Common myeloid progenitor, CD34-positive (primary cell): ENCODE measurements at regions not wholly inside any gene's neighbourhood (a gene's known extent, or its start where the extent isn't known, plus 50 kb on each side); places are given as distances from the start of the nearest gene placed in this dataset.

Source experiments
- CTCF ChIA-PET: fragments of 350-600 bp; sonication (Branson Sonifier 250); formaldehyde crosslinking; loops from one replicate; lab custom pipeline; 2021; ENCODE audit warnings: antibody characterized with exemption; lab: Charles Lee
- POLR2A ChIA-PET: fragments of 350-600 bp; sonication (Branson Sonifier 250); formaldehyde crosslinking; loops from one replicate; lab custom pipeline; 2021; ENCODE audit warnings: antibody characterized with exemption; lab: Charles Lee
- DNase-seq, 3 donors: peaks; one replicate each; pipeline versions ENCODE4 v3.0.0 to v3.0.0-alpha.2; 2013
- H3K27ac ChIP-seq, 2 experiments: 1 replicate in 1 of 2; 2 replicates in 1 of 2; pipeline ENCODE4 v1.7.0; 2013; ENCODE audit warnings: inconsistent platforms in 2 of 2, low read length in 2 of 2, mild to moderate bottlenecking in 2 of 2, low read depth in 1 of 2, moderate library complexity in 1 of 2; ENCODE audit not compliant: severe bottlenecking in 2 of 2, insufficient read depth in 1 of 2, poor library complexity in 1 of 2
- H3K27me3 ChIP-seq, 5 experiments: replicated peaks in 2 of 5; 1 replicate in 3 of 5; 2 replicates in 2 of 5; pipeline versions ENCODE4 v1.6.1 to v1.7.0; 2013; ENCODE audit warnings: low read length in 4 of 5, mild to moderate bottlenecking in 2 of 5, moderate library complexity in 2 of 5, inconsistent platforms in 1 of 5; ENCODE audit not compliant: insufficient read depth in 5 of 5, control insufficient read depth in 4 of 5
- H3K36me3 ChIP-seq, 4 experiments: 1 replicate in 2 of 4; 2 replicates in 2 of 4; pipeline versions ENCODE4 v1.6.1 to v1.7.0; 2013; ENCODE audit warnings: low read length in 3 of 4, control low read depth in 1 of 4, mild to moderate bottlenecking in 1 of 4; ENCODE audit not compliant: control insufficient read depth in 4 of 4, insufficient read depth in 4 of 4
- H3K4me1 ChIP-seq, 4 experiments: 1 replicate in 3 of 4; 2 replicates in 1 of 4; pipeline versions ENCODE4 v1.6.1 to v1.7.1; 2013; ENCODE audit warnings: low read length in 3 of 4, mild to moderate bottlenecking in 3 of 4, control low read depth in 1 of 4, inconsistent platforms in 1 of 4, moderate library complexity in 1 of 4; ENCODE audit not compliant: control insufficient read depth in 4 of 4, insufficient read depth in 4 of 4; ENCODE audit errors: control extremely low read depth in 1 of 4
- H3K4me3 ChIP-seq, 7 experiments: 1 replicate in 4 of 7; 2 replicates in 3 of 7; pipeline versions ENCODE4 v1.5.1 to v1.7.0; 2013; ENCODE audit warnings: mild to moderate bottlenecking in 7 of 7, low read length in 6 of 7, moderate library complexity in 6 of 7, inconsistent platforms in 2 of 7, low read depth in 2 of 7, control low read depth in 1 of 7; ENCODE audit not compliant: insufficient read depth in 4 of 7, control insufficient read depth in 1 of 7; ENCODE audit errors: extremely low read depth in 1 of 7
- H3K9me3 ChIP-seq, 5 experiments: 1 replicate in 4 of 5; 2 replicates in 1 of 5; pipeline versions ENCODE4 v1.6.1 to v1.7.1; 2013; ENCODE audit warnings: low read length in 4 of 5, mild to moderate bottlenecking in 2 of 5, inconsistent platforms in 1 of 5, low read depth in 1 of 5, moderate library complexity in 1 of 5; ENCODE audit not compliant: control insufficient read depth in 4 of 5, insufficient read depth in 2 of 5; ENCODE audit errors: control extremely low read depth in 1 of 5
- WGBS: methylation state at CpG from one replicate; pipeline ENCODE4 v1.1.5; 2013; ENCODE audit not compliant: insufficient coverage; 5-methylcytosine and 5-hydroxymethylcytosine counted together

DNA sequence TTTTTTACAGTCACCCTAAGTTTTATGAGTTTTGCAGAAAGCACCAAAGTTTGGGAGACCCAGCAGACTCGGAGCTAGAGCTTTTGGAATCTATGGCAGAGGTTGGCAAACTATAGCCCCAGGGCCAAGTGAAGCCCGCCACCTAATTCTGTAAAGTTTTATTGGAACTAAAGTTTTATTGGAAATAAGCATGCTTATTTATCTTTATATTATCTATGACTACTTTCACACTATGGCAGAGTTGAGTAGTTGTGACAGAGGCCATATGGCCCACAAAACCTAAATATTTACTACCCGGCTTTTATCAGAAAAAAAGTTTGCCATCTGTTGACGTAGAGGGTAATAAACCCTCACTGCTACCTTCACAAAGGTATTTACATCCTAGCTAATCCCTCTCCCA lies 267.6 kb downstream of the GPAM start:
- POLR2A ChIA-PET, result no interaction called here
- no peak overlapping the region for H3K4me3 ChIP-seq
- H3K27me3 ChIP-seq, result no peaks in the 10 kb centered on the region
- CTCF ChIA-PET, result no interaction called here
- no peaks in the 10 kb centered on the region for H3K4me1 ChIP-seq
- no peaks in the 10 kb centered on the region for H3K9me3 ChIP-seq
- no peak overlapping the region for H3K27ac ChIP-seq
- no peaks in the 10 kb centered on the region for H3K36me3 ChIP-seq
- 35% methylated on average over 2 of the region's 4 CpGs for WGBS
- no peak for DNase-seq

DNA sequence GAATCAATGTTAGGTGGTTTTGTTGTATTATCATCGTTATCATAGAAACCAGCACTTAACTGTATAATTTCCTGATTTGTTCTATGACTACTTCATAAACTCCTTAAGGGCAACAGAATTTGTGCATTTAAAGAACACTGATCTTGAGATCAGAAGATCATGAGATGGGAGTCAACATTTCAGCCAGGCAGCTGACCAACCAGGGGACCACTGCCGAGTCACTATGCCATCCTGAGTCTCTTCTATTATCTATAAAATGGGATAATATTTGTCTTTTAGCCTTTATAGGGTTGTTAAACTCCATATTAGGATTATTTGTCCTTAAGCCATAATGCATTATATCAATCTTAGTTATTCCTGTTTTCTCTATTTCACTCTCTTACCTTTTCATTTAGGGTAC lies 261.7 kb downstream of the GPAM start:
- WGBS, result no CpG with 5 or more reads among the region's 2 CpGs

DNA sequence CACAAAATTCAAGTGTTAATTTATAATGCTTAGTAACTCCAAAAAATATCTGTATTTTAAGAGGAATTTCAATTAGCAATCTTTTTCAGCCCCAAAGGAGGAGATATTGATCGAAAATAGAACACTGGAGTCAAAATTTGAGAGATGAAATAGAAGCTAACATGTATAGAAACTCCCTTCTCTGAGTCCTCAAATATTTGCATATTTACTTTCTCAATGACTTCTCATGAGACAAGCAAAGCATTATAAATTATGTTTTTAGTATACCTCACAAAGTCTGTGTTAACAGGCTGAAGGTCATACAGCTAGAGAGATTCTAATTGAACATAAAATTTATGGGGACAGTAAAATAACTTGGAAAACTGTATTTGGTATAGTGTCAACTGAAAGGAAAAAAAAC lies 260.5 kb downstream of the GPAM start:
- Histone ChIP-seq H3K4me3 (no peak overlapping the region), H3K4me1 (no peaks in the 10 kb centered on the region), H3K9me3 (no peaks in the 10 kb centered on the region), H3K27ac (no peak overlapping the region), H3K36me3 (no peaks in the 10 kb centered on the region), H3K27me3 (no peaks in the 10 kb centered on the region)
- ChIA-PET POLR2A (no interaction called here), CTCF (no interaction called here)
- WGBS, result no CpG with 5 or more reads among the region's 1 CpG
- no peak for DNase-seq

More for the DNA sequence above, 261.7 kb downstream of the GPAM start:
- H3K27ac ChIP-seq, result no peak overlapping the region
- CTCF ChIA-PET, result no interaction called here
- H3K4me1 ChIP-seq, result no peaks in the 10 kb centered on the region
- H3K36me3 ChIP-seq, result no peaks in the 10 kb centered on the region
- H3K4me3 ChIP-seq, result no peak overlapping the region
- POLR2A ChIA-PET, result no interaction called here
- H3K27me3 ChIP-seq, result no peaks in the 10 kb centered on the region
- H3K9me3 ChIP-seq, result no peaks in the 10 kb centered on the region
- DNase-seq, result no peak

GRCh38 chr10:111926286-111926685 lies 257.3 kb downstream of the GPAM start:
- ChIA-PET POLR2A (no interaction called here), CTCF (no interaction called here)
- Histone ChIP-seq H3K27me3 (no peaks in the 10 kb centered on the region), H3K4me3 (no peak overlapping the region), H3K4me1 (no peaks in the 10 kb centered on the region), H3K9me3 (no peaks in the 10 kb centered on the region), H3K27ac (no peak overlapping the region), H3K36me3 (no peaks in the 10 kb centered on the region)
- no peak for DNase-seq
- WGBS, result 98% methylated on average over 6 of the region's 6 CpGs

- Histone ChIP-seq H3K27ac (no peak overlapping the region), H3K36me3 (no peaks in the 10 kb centered on the region), H3K4me1 (no peaks in the 10 kb centered on the region), H3K4me3 (no peak overlapping the region), H3K9me3 (no peaks in the 10 kb centered on the region), H3K27me3 (no peaks in the 10 kb centered on the region)
- DNase-seq, result no peak
- POLR2A ChIA-PET, result no interaction called here
- 87% methylated on average over 3 of the region's 5 CpGs for WGBS
- CTCF ChIA-PET, result no interaction called here
These were observed 249.6 kb downstream of the GPAM start for GRCh38 chr10:111933937-111934336.

GRCh38 chr10:111934931-111935330 lies 248.6 kb downstream of the GPAM start:
- ChIA-PET POLR2A (no interaction called here), CTCF (no interaction called here)
- H3K4me1 ChIP-seq, result no peaks in the 10 kb centered on the region

DNA sequence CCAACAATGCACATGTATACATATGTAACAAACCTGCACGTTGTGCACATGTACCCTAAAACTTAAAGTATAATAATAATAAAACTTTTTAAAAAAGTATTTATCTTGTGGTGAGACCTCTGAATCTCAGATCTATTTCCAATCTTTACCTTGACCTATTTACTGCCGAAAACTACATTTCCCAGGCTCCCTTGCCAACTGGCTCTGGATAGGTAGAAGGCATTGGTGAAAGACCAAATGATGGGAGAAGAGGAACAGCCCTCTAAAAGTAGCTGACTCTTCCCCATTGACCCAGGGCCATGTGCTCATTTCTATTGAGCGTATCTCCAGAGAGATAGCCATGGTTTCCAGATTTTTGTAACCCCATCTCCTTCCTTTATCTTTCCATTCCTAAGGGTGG lies 247.4 kb downstream of the GPAM start:
- Histone ChIP-seq H3K9me3 (no peaks in the 10 kb centered on the region), H3K4me3 (no peak overlapping the region), H3K36me3 (no peaks in the 10 kb centered on the region), H3K4me1 (no peaks in the 10 kb centered on the region), H3K27ac (no peak overlapping the region), H3K27me3 (no peaks in the 10 kb centered on the region)
- no CpG with 5 or more reads among the region's 3 CpGs for WGBS
- POLR2A ChIA-PET, result no interaction called here
- no peak for DNase-seq
- CTCF ChIA-PET, result no interaction called here

More at GRCh38 chr10:111934931-111935330, 248.6 kb downstream of the GPAM start:
- Histone ChIP-seq H3K27me3 (no peaks in the 10 kb centered on the region), H3K4me3 (no peak overlapping the region), H3K27ac (no peak overlapping the region), H3K9me3 (no peaks in the 10 kb centered on the region), H3K36me3 (no peaks in the 10 kb centered on the region)
- DNase-seq, result no peak
- no CpG with 5 or more reads among the region's 1 CpG for WGBS
